Keratinocyte (primary cell): ENCODE measurements at regions not wholly inside any gene's neighbourhood (a gene's known extent, or its start where the extent isn't known, plus 50 kb on each side); places are given as distances from the start of the nearest gene placed in this dataset.

Source experiments
- DNase-seq: peaks from one replicate; pipeline ENCODE4 v3.0.0-alpha.2; 2011; ENCODE audit warnings: low read depth, missing footprints, low spot score
- FAIRE-seq: peaks from 2 replicates; lab custom pipeline; 2011; peaks lifted over from hg19 to GRCh38; lab: Jason Lieb, UNC
- H2AFZ ChIP-seq: 2 replicates; pipeline ENCODE4 v1.6.0; 2012; ENCODE audit warnings: low read length, control low read depth, inconsistent platforms; ENCODE audit not compliant: control insufficient read depth
- H3K27ac ChIP-seq: 2 replicates; pipeline ENCODE4 v1.5.1; 2011; ENCODE audit warnings: low read length; ENCODE audit not compliant: control insufficient read depth, insufficient read depth
- H3K27me3 ChIP-seq: 3 replicates; pipeline ENCODE4 v1.6.0; 2011; ENCODE audit warnings: low read length; ENCODE audit not compliant: control insufficient read depth, insufficient read depth; ENCODE audit errors: extremely low read depth
- H3K36me3 ChIP-seq, 2 experiments: 2 replicates in 1 of 2; 3 replicates in 1 of 2; pipeline ENCODE4 v1.5.1; 2011; ENCODE audit warnings: low read length in 2 of 2, mild to moderate bottlenecking in 1 of 2; ENCODE audit not compliant: control insufficient read depth in 2 of 2, insufficient read depth in 2 of 2; ENCODE audit errors: extremely low read depth in 1 of 2
- H3K4me1 ChIP-seq: 3 replicates; pipeline ENCODE4 v1.5.1; 2011; ENCODE audit warnings: low read length; ENCODE audit not compliant: control insufficient read depth, insufficient read depth; ENCODE audit errors: extremely low read depth
- H3K4me2 ChIP-seq: 3 replicates; pipeline ENCODE4 v1.6.0; 2011; ENCODE audit warnings: low read depth, low read length; ENCODE audit not compliant: control insufficient read depth, insufficient read depth; ENCODE audit errors: extremely low read depth
- H3K4me3 ChIP-seq, 3 experiments: fragments of 200-600 bp in 1 of 3; sonication (generic) in 1 of 3; 2 replicates in 2 of 3; 3 replicates in 1 of 3; pipeline ENCODE4 v1.5.1; 2011 to 2016; ENCODE audit warnings: low read length in 3 of 3, mild to moderate bottlenecking in 3 of 3, control low read depth in 2 of 3, inconsistent platforms in 1 of 3, low read depth in 1 of 3, mixed read lengths in 1 of 3, mixed run types in 1 of 3, moderate library complexity in 1 of 3; ENCODE audit not compliant: control insufficient read depth in 2 of 3, insufficient read depth in 2 of 3; ENCODE audit errors: extremely low read depth in 1 of 3
- H3K79me2 ChIP-seq: 2 replicates; pipeline ENCODE4 v1.6.0; 2012; ENCODE audit warnings: low read length; ENCODE audit not compliant: control insufficient read depth, insufficient read depth
- H3K9ac ChIP-seq: 3 replicates; pipeline ENCODE4 v1.6.0; 2011; ENCODE audit warnings: low read length; ENCODE audit not compliant: control insufficient read depth, insufficient read depth; ENCODE audit errors: extremely low read depth
- H3K9me1 ChIP-seq: 3 replicates; pipeline ENCODE4 v1.6.0; 2011; ENCODE audit warnings: low read length; ENCODE audit not compliant: control insufficient read depth, insufficient read depth; ENCODE audit errors: extremely low read depth
- H3K9me3 ChIP-seq: 2 replicates; pipeline ENCODE4 v1.5.1; 2012; ENCODE audit warnings: low read depth, low read length; ENCODE audit not compliant: control insufficient read depth
- H4K20me1 ChIP-seq: 3 replicates; pipeline ENCODE4 v1.6.0; 2011; ENCODE audit warnings: low read length; ENCODE audit not compliant: control insufficient read depth, insufficient read depth; ENCODE audit errors: extremely low read depth
- EZH2 ChIP-seq: IDR thresholded peaks from one replicate; pipeline ENCODE4 v1.6.1; 2012; ENCODE audit warnings: inconsistent platforms, mild to moderate bottlenecking, low read length, moderate library complexity
- dilution Hi-C: fragments of 300-500 bp; cut with MboI; formaldehyde crosslinking; loops from one replicate; pipeline ENCODE4 v1.7.0; 2020; ENCODE audit warnings: low sequenced_read_pairs; ENCODE audit not compliant: extremely low pct_ligation_motif_present
- TF ChIP-seq, protein P1 (sequence below), 3 experiments: IDR thresholded peaks in 1 of 3; conservative IDR thresholded peaks in 1 of 3; optimal IDR thresholded peaks in 1 of 3; 2 replicates in 2 of 3; 3 replicates in 1 of 3; pipeline versions ENCODE3 to v1.5.1; 2011; ENCODE audit warnings: low read length in 3 of 3, mild to moderate bottlenecking in 3 of 3, moderate library complexity in 2 of 3, control low read depth in 1 of 3, inconsistent platforms in 1 of 3; ENCODE audit not compliant: insufficient read depth in 2 of 3; ENCODE audit errors: extremely low read depth in 1 of 3

- Histone ChIP-seq H3K79me2 (no peaks in the 10 kb centered on the region), H3K27me3 (no peaks in the 10 kb centered on the region), H3K4me3 (no peak overlapping the region), H3K9me3 (peaks cover 2% of the 10 kb centered on the region), H3K4me2 (no peak overlapping the region), H3K4me1 (no peaks in the 10 kb centered on the region), H3K9ac (no peak overlapping the region), H3K9me1 (no peaks in the 10 kb centered on the region), H4K20me1 (no peaks in the 10 kb centered on the region), H3K27ac (no peak overlapping the region), H2AFZ (no peak overlapping the region), H3K36me3 (no peaks in the 10 kb centered on the region)
- FAIRE-seq (no peak), DNase-seq (no peak)
- TF ChIP-seq EZH2: no peak
- TF ChIP-seq, protein P1, sequence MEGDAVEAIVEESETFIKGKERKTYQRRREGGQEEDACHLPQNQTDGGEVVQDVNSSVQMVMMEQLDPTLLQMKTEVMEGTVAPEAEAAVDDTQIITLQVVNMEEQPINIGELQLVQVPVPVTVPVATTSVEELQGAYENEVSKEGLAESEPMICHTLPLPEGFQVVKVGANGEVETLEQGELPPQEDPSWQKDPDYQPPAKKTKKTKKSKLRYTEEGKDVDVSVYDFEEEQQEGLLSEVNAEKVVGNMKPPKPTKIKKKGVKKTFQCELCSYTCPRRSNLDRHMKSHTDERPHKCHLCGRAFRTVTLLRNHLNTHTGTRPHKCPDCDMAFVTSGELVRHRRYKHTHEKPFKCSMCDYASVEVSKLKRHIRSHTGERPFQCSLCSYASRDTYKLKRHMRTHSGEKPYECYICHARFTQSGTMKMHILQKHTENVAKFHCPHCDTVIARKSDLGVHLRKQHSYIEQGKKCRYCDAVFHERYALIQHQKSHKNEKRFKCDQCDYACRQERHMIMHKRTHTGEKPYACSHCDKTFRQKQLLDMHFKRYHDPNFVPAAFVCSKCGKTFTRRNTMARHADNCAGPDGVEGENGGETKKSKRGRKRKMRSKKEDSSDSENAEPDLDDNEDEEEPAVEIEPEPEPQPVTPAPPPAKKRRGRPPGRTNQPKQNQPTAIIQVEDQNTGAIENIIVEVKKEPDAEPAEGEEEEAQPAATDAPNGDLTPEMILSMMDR (optimal IDR thresholded peaks at IDR 0.05 in 1 of 3, IDR thresholded peaks at IDR 0.05 in 1 of 3, conservative IDR thresholded peaks at IDR 0.05 in 1 of 3; ENCODE audit: extremely low read depth in 1 of 3, insufficient read depth in 2 of 3, low read length in 3 of 3): no peak
- dilution Hi-C loops: no loop called here
Measured at GRCh38 chr10:113474752-113475151, 78.1 kb upstream of the HABP2 start.

- Histone ChIP-seq H4K20me1 (no peaks in the 10 kb centered on the region), H3K9ac (no peak overlapping the region), H3K79me2 (no peaks in the 10 kb centered on the region), H3K27me3 (no peaks in the 10 kb centered on the region), H3K9me3 (peaks cover 3% of the 10 kb centered on the region), H2AFZ (no peak overlapping the region), H3K4me2 (no peak overlapping the region), H3K9me1 (no peaks in the 10 kb centered on the region), H3K4me3 (no peak overlapping the region), H3K27ac (no peak overlapping the region), H3K4me1 (no peaks in the 10 kb centered on the region), H3K36me3 (no peaks in the 10 kb centered on the region)
- FAIRE-seq (no peak), DNase-seq (no peak)
- dilution Hi-C loops: no loop called here
- TF ChIP-seq EZH2: no peak
- TF ChIP-seq, protein P1 (optimal IDR thresholded peaks at IDR 0.05 in 1 of 3, IDR thresholded peaks at IDR 0.05 in 1 of 3, conservative IDR thresholded peaks at IDR 0.05 in 1 of 3; ENCODE audit: extremely low read depth in 1 of 3, insufficient read depth in 2 of 3, low read length in 3 of 3): peak in 1 of 3 experiments; percentile 25
Measured at GRCh38 chr10:113475381-113475807, 77.5 kb upstream of the HABP2 start.
